GM19455 (cell line): ENCODE measurements at regions not wholly inside any gene's neighbourhood (a gene's known extent, or its start where the extent isn't known, plus 50 kb on each side); places are given as distances from the start of the nearest gene placed in this dataset.

ENCODE experiments used
- ATAC-seq: cut with Tn5 transposase; IDR thresholded peaks from one replicate; pipeline ENCODE4 v1.9.1; 2021; ENCODE audit not compliant: unreplicated experiment

GRCh38 chr6:44050872-44051505 is 76.3 kb downstream of the MRPL14 start:
- ATAC-seq: no peak

GRCh38 chr6:44049989-44050871 is 77.0 kb downstream of the MRPL14 start:
- no peak for ATAC-seq

DNA sequence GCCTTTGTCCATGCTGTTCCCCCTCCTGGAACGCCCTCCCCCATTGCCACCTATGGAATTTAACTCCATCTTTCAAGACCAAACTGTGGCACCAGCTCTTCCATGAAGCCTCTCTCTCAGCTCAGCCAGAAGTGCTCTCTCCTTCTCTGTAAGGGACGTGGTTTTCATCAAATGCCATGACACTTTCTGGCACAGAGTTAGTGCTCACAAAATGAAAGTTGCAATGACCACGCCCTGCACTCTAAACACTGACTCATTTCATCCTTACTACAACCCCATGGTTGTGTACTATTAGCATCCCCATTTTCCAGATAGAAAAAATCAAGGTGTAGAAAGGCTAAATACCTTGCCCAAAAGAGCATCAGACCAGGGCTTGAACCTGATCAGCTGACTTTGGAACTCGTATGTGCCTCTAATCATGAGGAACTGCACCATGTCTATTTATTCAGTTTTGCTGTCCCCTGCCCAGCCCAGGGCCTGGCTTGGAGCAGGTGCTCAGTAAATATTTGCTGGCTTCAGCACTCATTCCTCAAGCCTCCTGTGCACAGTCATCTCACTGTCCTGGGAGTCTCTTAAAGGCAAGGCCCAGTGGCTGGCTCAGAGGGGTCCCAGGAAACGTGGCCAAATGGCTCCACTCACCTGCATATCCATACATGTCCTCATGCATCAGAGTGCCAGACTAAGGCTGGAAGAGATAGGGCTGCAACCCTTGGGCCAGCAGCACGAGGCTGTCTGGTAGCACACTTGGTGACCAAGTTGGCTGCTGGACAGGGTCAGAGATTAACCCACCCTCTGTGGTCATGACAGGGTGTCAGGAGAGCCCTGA is 77.9 kb downstream of the MRPL14 start:
- no peak for ATAC-seq

- ATAC-seq: no peak
Observed at GRCh38 chr6:44048277-44048676, 79.0 kb downstream of the MRPL14 start.

DNA sequence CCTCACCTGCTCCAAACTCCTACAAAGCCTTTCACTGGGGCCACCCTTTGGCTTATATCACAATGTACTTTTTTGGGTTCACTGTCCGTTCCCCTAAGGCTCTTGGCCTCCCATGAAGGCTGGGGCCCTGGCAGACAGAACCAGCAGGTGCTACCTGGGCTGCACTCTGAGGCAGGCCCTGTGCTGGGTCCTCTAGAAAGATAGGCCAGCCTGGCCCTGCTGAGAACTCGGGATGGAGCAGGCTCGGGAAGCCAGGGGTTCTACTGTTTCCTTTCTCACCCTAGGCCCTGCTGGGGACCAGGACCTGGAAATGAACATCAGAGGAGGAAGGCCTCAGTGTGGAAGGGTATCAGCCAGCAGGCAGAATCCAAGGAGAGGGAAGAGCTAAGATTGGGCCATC is 79.5 kb downstream of the MRPL14 start:
- ATAC-seq: no peak

- ATAC-seq: no peak
Observed at GRCh38 chr6:44047179-44047546, 80.1 kb downstream of the MRPL14 start.

DNA sequence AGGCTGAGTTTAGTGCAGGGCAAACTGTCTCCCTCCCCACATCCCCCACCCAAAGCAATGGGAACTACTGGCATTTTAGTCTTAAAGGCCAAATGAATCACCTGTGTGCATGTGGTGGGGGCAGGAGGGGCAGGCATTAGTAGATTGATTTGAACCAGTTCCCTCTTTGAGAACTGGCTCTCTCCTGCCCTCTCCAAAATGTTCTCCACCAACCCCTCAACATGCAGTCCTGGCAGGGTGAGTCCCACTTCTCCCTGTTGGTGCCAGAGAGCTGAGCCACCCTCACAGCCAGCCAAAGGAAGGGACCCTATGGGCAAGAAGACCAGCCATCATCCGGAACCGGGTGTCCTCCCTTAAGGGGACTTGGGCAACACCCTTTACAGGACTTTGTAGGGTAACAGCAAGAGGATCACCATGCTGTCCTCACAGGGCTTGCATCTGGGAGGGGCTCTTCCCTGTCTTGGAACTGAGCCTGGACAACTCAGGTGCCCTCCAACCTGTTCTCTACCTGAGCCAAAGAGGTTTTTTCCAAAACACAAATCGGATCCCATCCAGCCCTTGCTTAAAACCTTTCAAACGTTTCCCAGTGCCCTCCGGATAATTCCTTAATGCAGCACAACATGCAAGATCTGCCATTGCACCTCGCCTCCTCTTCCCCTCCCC is 80.6 kb downstream of the MRPL14 start:
- ATAC-seq: no peak

DNA sequence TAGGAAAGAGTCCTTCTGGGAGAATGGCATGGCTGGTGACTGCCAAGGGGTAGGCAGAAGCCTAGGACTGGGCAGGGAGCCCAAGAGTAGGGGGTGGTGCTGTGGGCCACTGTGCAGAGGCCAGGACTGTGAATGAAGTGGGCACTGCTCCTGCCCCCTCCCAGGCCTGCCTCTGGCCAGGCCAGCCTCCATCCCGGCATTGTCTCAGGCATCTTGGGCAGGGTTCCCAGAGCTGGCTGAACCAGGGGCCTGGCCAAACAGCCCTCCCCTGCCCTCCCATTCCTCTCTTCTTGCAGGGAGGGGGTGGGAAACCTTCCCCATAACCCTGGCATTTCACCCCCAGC is 81.6 kb downstream of the MRPL14 start:
- ATAC-seq: no peak

DNA sequence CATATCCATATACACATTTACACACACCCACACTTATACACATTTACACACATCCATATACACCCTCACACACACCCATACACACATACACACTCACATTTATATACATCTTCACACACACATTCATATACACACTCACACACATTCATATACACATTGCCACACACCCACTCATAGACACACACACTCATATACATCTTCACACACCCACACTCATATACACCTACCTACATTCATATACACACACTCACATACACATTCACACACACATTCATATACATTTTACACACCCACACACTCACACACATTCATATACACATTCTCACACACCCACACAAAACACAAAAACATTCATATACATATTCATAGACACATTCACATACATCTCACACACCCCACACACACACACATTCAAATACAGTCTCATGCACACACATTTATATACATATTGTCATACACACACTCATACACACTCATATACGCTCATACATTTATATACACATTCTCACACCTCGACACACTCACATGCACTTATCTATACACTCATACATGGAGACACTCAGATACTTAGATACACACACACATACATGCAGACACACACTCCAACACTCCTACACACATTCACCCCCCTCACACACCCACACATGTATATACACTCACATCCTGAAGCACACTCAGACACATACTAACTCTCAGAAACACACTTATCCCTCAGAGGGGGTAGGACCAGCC is 82.1 kb downstream of the MRPL14 start:
- no peak for ATAC-seq

GRCh38 chr6:44044154-44044539 is 83.1 kb downstream of the MRPL14 start:
- no peak for ATAC-seq

GRCh38 chr6:44043479-44044153 is 83.6 kb downstream of the MRPL14 start:
- ATAC-seq: no peak

DNA sequence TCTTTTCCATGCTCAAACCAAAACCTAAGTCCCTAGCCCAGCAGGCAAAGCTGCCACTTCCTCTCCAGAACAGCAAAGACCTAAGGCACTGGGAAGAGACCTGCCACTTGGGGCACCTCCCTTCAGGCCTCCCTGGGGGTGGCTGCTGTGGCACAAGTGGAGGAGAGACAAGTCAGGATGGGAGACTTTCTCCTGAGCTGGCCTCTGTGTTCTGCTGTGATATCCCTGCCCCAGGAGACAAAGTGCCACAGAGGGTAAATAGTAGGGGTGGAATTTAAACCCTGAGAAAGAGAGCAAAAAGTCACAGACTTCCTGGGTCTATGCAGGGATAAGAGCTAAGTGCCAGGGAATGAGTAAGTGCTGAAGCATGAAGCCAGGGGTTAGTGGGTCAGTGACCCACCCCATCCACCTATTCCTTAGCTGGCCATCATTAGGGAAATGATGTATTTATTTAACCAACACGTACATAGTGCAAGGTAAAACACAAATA is 84.2 kb downstream of the MRPL14 start:
- no peak for ATAC-seq

DNA sequence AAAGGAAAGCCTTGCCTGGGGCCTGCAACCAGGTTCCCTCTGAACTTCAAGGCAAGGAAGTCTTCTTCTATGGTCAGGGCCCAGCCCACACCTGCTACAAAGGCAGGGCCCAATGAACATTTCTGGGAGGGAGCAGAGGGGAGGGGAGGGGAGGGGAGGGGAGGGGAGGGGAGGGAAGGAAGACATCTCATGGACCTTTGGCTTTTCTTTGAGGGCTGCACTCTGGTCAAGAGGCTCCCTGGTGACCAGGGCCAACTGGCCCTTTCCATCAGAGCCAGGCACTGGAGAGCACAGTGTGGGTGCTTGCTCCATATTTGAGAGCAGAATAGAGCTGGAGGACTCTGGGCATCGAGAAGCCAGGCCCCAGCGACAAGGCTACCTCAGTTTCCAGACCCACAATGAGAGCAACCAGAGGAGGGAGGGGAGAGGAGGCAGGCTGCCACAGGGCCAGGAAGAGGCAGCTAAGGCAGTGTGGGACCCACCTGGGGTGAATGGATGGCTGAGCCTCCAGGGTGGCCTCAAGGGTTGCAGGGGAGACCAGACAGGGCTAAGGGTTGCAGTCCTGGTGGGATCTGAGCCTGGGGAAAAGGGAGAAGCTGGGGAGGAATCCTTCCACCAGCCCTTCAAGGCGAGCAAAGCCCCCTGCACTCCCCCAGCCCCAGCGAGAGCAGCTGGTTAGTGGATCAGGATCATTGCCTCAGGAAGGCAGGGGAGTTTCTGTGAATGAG is 84.8 kb downstream of the MRPL14 start:
- ATAC-seq: no peak

GRCh38 chr6:44041461-44042260 is 85.6 kb downstream of the MRPL14 start:
- ATAC-seq: no peak

GRCh38 chr6:44040786-44041185 is 86.5 kb downstream of the MRPL14 start:
- no peak for ATAC-seq

DNA sequence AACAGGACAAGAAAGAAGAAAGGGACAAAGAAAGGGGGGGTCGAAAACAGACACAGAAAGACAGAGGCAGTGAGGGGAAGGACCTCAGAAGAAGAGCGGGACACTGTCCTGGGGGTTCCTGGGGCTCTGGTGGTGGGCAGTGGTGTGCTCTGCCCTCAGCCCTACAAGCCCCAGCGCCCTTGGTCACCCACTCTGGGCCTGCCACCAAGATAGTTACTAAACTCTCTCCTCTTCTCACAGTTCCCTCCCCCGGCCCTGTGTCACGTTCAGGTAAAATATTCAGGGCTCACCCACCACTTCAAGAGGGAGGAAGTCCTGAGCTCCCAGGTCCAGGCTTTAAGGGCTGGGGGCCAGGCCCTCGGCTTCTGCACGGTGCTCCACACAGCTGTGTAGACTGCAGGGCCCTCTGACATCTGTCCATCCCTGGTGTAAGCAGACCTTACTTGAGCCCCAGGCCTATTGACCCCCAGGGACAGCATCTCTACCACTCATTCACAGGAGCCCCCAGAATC is 87.4 kb downstream of the MRPL14 start:
- no peak for ATAC-seq

- no peak for ATAC-seq
Observed at GRCh38 chr6:44039191-44039719, 88.0 kb downstream of the MRPL14 start.

DNA sequence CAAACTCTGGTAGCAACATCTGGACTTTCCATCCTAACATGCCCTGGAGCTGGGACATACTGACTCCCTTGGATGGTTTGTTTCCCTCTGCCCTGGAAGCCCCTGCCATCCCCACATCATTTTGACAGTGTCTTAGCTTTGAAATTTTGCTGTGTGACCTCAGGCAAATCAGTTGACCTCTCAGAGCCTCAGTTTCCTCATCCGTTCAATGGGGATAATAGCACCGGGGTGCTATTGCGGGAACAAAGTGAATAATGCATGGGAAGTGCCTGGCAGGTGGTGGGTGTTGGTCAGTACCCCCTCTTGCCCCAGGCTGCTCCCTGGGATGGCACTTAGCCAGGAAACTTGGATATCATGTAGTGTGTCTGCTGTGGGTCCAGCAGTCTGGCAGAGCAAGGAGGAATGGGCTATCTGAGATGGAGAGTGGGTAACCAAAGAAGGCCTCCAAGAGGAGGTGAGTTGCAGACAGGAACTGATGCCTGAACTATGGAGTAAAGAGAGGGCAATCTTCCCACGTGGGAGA is 88.6 kb downstream of the MRPL14 start:
- no peak for ATAC-seq
